CD8-positive, alpha-beta memory T cell (primary cell): ENCODE measurements at regions not wholly inside any gene's neighbourhood (a gene's known extent, or its start where the extent isn't known, plus 50 kb on each side); places are given as distances from the start of the nearest gene placed in this dataset.

ENCODE experiments used
- CTCF ChIA-PET: fragments of 350-600 bp; sonication (Branson Sonifier 250); formaldehyde crosslinking; loops from one replicate; lab custom pipeline; 2021; ENCODE audit warnings: antibody characterized with exemption; lab: Charles Lee
- POLR2A ChIA-PET: fragments of 350-600 bp; sonication (Branson Sonifier 250); formaldehyde crosslinking; loops from one replicate; lab custom pipeline; 2021; ENCODE audit warnings: antibody characterized with exemption; lab: Charles Lee
- DNase-seq, 5 donors: peaks; one replicate each; pipeline versions ENCODE4 v3.0.0 to v3.0.0-alpha.2; 2020 to 2022; ENCODE audit warnings: mixed read lengths in 1 of 5
- H3K27ac ChIP-seq: one replicate; pipeline ENCODE4 v1.7.0; 2013; ENCODE audit warnings: low read depth, mild to moderate bottlenecking, low read length, moderate library complexity
- H3K27me3 ChIP-seq: 2 replicates; pipeline ENCODE4 v1.7.0; 2013; ENCODE audit warnings: low read length, mild to moderate bottlenecking; ENCODE audit not compliant: insufficient read depth, poor library complexity, severe bottlenecking
- H3K36me3 ChIP-seq: 2 replicates; pipeline ENCODE4 v1.7.0; 2013; ENCODE audit warnings: mild to moderate bottlenecking, low read length, moderate library complexity; ENCODE audit not compliant: insufficient read depth
- H3K4me1 ChIP-seq: 2 replicates; pipeline ENCODE4 v1.7.0; 2013; ENCODE audit warnings: mild to moderate bottlenecking, low read length, moderate library complexity; ENCODE audit not compliant: insufficient read depth
- H3K4me3 ChIP-seq: 2 replicates; pipeline ENCODE4 v1.7.0; 2013; ENCODE audit warnings: mild to moderate bottlenecking, low read length
- H3K9me3 ChIP-seq: 2 replicates; pipeline ENCODE4 v1.7.0; 2013; ENCODE audit warnings: mild to moderate bottlenecking, low read length
- H3K27ac Mint-ChIP-seq, 8 donors: one replicate each; pipeline ENCODE4 v1.8.0; 2020 to 2021; ENCODE audit warnings: mixed read lengths in 8 of 8, mild to moderate bottlenecking in 6 of 8, inconsistent platforms in 3 of 8, moderate library complexity in 3 of 8
- H3K27me3 Mint-ChIP-seq, 2 donors: one replicate each; pipeline ENCODE4 v1.8.0; 2020 to 2021; ENCODE audit warnings: mixed read lengths in 2 of 2, mild to moderate bottlenecking in 1 of 2, moderate library complexity in 1 of 2
- H3K36me3 Mint-ChIP-seq, 3 donors: one replicate each; pipeline ENCODE4 v1.8.0; 2020 to 2021; ENCODE audit warnings: mixed read lengths in 3 of 3, inconsistent platforms in 1 of 3, mild to moderate bottlenecking in 1 of 3
- H3K4me1 Mint-ChIP-seq, 3 donors: one replicate each; pipeline ENCODE4 v1.8.0; 2020 to 2021; ENCODE audit warnings: mixed read lengths in 3 of 3, inconsistent platforms in 1 of 3, mild to moderate bottlenecking in 1 of 3
- H3K4me3 Mint-ChIP-seq, 7 donors: one replicate each; pipeline ENCODE4 v1.8.0; 2020 to 2021; ENCODE audit warnings: mixed read lengths in 7 of 7, mild to moderate bottlenecking in 6 of 7, moderate library complexity in 4 of 7, inconsistent platforms in 2 of 7
- H3K9me3 Mint-ChIP-seq, 5 donors: one replicate each; pipeline ENCODE4 v1.8.0; 2020 to 2022; ENCODE audit warnings: mixed read lengths in 5 of 5, mild to moderate bottlenecking in 3 of 5, moderate library complexity in 2 of 5, inconsistent platforms in 1 of 5

GRCh38 chr15:97688886-97689285, 271.6 kb upstream of the ARRDC4 start:
- Histone ChIP-seq H3K27ac (no peak overlapping the region), H3K4me1 (no peaks in the 10 kb centered on the region), H3K9me3 (no peaks in the 10 kb centered on the region), H3K27me3 (no peaks in the 10 kb centered on the region), H3K4me3 (no peak overlapping the region), H3K36me3 (no peaks in the 10 kb centered on the region)
- POLR2A ChIA-PET, result no interaction called here
- H3K36me3 Mint-ChIP-seq, result no peaks in the 10 kb centered on the region
- H3K27ac Mint-ChIP-seq, result no peak overlapping the region
- H3K9me3 Mint-ChIP-seq, result peaks cover 0 to 12% (median 6%) of the 10 kb centered on the region in 5 donors
- no peaks in the 10 kb centered on the region for H3K4me1 Mint-ChIP-seq
- CTCF ChIA-PET, result no interaction called here
- H3K4me3 Mint-ChIP-seq, result no peak overlapping the region
- no peak for DNase-seq
- H3K27me3 Mint-ChIP-seq, result no peaks in the 10 kb centered on the region

- ChIA-PET POLR2A (no interaction called here), CTCF (no interaction called here)
- H3K36me3 ChIP-seq, result no peaks in the 10 kb centered on the region
- H3K27me3 ChIP-seq, result no peaks in the 10 kb centered on the region
- no peaks in the 10 kb centered on the region for H3K27me3 Mint-ChIP-seq
- no peaks in the 10 kb centered on the region for H3K4me1 ChIP-seq
- H3K4me1 Mint-ChIP-seq, result no peaks in the 10 kb centered on the region
- H3K9me3 ChIP-seq, result no peaks in the 10 kb centered on the region
- no peak overlapping the region for H3K4me3 Mint-ChIP-seq
- no peak overlapping the region for H3K4me3 ChIP-seq
- H3K27ac ChIP-seq, result no peak overlapping the region
- no peaks in the 10 kb centered on the region for H3K36me3 Mint-ChIP-seq
- no peak overlapping the region for H3K27ac Mint-ChIP-seq
- no peak for DNase-seq
- peaks cover 0 to 10% (median 6%) of the 10 kb centered on the region in 5 donors for H3K9me3 Mint-ChIP-seq
These were observed 269.4 kb upstream of the ARRDC4 start for GRCh38 chr15:97691078-97691477.

GRCh38 chr15:97691799-97692198, 268.7 kb upstream of the ARRDC4 start:
- H3K4me3 Mint-ChIP-seq, result no peak overlapping the region
- CTCF ChIA-PET, result no interaction called here

GRCh38 chr15:97692301-97693015, 268.0 kb upstream of the ARRDC4 start:
- CTCF ChIA-PET, result no interaction called here
- no peaks in the 10 kb centered on the region for H3K27me3 ChIP-seq
- no peak overlapping the region for H3K4me3 Mint-ChIP-seq

More at GRCh38 chr15:97691799-97692198, 268.7 kb upstream of the ARRDC4 start:
- Mint-ChIP-seq H3K9me3 (peaks cover 0 to 13% (median 4%) of the 10 kb centered on the region in 5 donors), H3K36me3 (no peaks in the 10 kb centered on the region), H3K27me3 (no peaks in the 10 kb centered on the region), H3K27ac (no peak overlapping the region), H3K4me1 (no peaks in the 10 kb centered on the region)
- no peak for DNase-seq
- H3K4me1 ChIP-seq, result no peaks in the 10 kb centered on the region
- H3K27me3 ChIP-seq, result no peaks in the 10 kb centered on the region
- no peaks in the 10 kb centered on the region for H3K9me3 ChIP-seq
- H3K36me3 ChIP-seq, result no peaks in the 10 kb centered on the region
- no peak overlapping the region for H3K4me3 ChIP-seq
- POLR2A ChIA-PET, result no interaction called here
- H3K27ac ChIP-seq, result no peak overlapping the region

GRCh38 chr15:97694456-97694855, 266.0 kb upstream of the ARRDC4 start:
- H3K4me1 Mint-ChIP-seq, result no peaks in the 10 kb centered on the region
- ChIA-PET CTCF (no interaction called here), POLR2A (no interaction called here)
- no peak for DNase-seq
- H3K4me1 ChIP-seq, result no peaks in the 10 kb centered on the region
- H3K4me3 Mint-ChIP-seq, result no peak overlapping the region
- no peaks in the 10 kb centered on the region for H3K9me3 ChIP-seq
- peaks cover 0 to 14% (median 4%) of the 10 kb centered on the region in 5 donors for H3K9me3 Mint-ChIP-seq
- H3K27ac ChIP-seq, result no peak overlapping the region
- no peaks in the 10 kb centered on the region for H3K36me3 Mint-ChIP-seq
- no peaks in the 10 kb centered on the region for H3K36me3 ChIP-seq
- H3K27ac Mint-ChIP-seq, result no peak overlapping the region
- H3K27me3 ChIP-seq, result no peaks in the 10 kb centered on the region
- H3K4me3 ChIP-seq, result no peak overlapping the region
- H3K27me3 Mint-ChIP-seq, result no peaks in the 10 kb centered on the region

More at GRCh38 chr15:97692301-97693015, 268.0 kb upstream of the ARRDC4 start:
- no peak overlapping the region for H3K27ac Mint-ChIP-seq
- Histone ChIP-seq H3K4me3 (no peak overlapping the region), H3K9me3 (no peaks in the 10 kb centered on the region), H3K4me1 (no peaks in the 10 kb centered on the region), H3K27ac (no peak overlapping the region), H3K36me3 (no peaks in the 10 kb centered on the region)
- no peak for DNase-seq
- H3K36me3 Mint-ChIP-seq, result no peaks in the 10 kb centered on the region
- no peaks in the 10 kb centered on the region for H3K27me3 Mint-ChIP-seq
- H3K9me3 Mint-ChIP-seq, result peaks cover 0 to 13% (median 6%) of the 10 kb centered on the region in 5 donors
- H3K4me1 Mint-ChIP-seq, result no peaks in the 10 kb centered on the region
- POLR2A ChIA-PET, result no interaction called here

- H3K4me1 Mint-ChIP-seq, result no peaks in the 10 kb centered on the region
- Histone ChIP-seq H3K27me3 (no peaks in the 10 kb centered on the region), H3K9me3 (no peaks in the 10 kb centered on the region), H3K36me3 (no peaks in the 10 kb centered on the region), H3K27ac (no peak overlapping the region), H3K4me3 (no peak overlapping the region), H3K4me1 (no peaks in the 10 kb centered on the region)
- no peaks in the 10 kb centered on the region for H3K27me3 Mint-ChIP-seq
- ChIA-PET POLR2A (no interaction called here), CTCF (no interaction called here)
- no peaks in the 10 kb centered on the region for H3K36me3 Mint-ChIP-seq
- no peak for DNase-seq
- H3K27ac Mint-ChIP-seq, result no peak overlapping the region
- no peak overlapping the region for H3K4me3 Mint-ChIP-seq
- peaks cover 0 to 5% (median 3%) of the 10 kb centered on the region in 5 donors for H3K9me3 Mint-ChIP-seq
These were observed 257.1 kb upstream of the ARRDC4 start for GRCh38 chr15:97703400-97703799.

- H3K9me3 Mint-ChIP-seq, result peaks cover 4 to 16% (median 5%) of the 10 kb centered on the region in 5 donors
- no peak overlapping the region for H3K27ac Mint-ChIP-seq
- no peaks in the 10 kb centered on the region for H3K4me1 Mint-ChIP-seq
- ChIA-PET POLR2A (no interaction called here), CTCF (no interaction called here)
- Histone ChIP-seq H3K27me3 (no peaks in the 10 kb centered on the region), H3K4me3 (no peak overlapping the region), H3K9me3 (no peaks in the 10 kb centered on the region), H3K4me1 (no peaks in the 10 kb centered on the region), H3K36me3 (no peaks in the 10 kb centered on the region), H3K27ac (no peak overlapping the region)
- no peaks in the 10 kb centered on the region for H3K27me3 Mint-ChIP-seq
- H3K4me3 Mint-ChIP-seq, result no peak overlapping the region
- H3K36me3 Mint-ChIP-seq, result no peaks in the 10 kb centered on the region
- DNase-seq, result no peak
These were observed 254.4 kb upstream of the ARRDC4 start for GRCh38 chr15:97706059-97706458.

- no peak overlapping the region for H3K4me3 ChIP-seq
- ChIA-PET POLR2A (no interaction called here), CTCF (no interaction called here)
- H3K4me1 ChIP-seq, result no peaks in the 10 kb centered on the region
- Mint-ChIP-seq H3K9me3 (peaks cover 2 to 16% (median 4%) of the 10 kb centered on the region in 5 donors), H3K27ac (no peak overlapping the region), H3K4me1 (no peaks in the 10 kb centered on the region), H3K4me3 (no peak overlapping the region), H3K27me3 (no peaks in the 10 kb centered on the region), H3K36me3 (no peaks in the 10 kb centered on the region)
- no peaks in the 10 kb centered on the region for H3K36me3 ChIP-seq
- H3K27ac ChIP-seq, result no peak overlapping the region
- no peak for DNase-seq
- H3K27me3 ChIP-seq, result no peaks in the 10 kb centered on the region
- no peaks in the 10 kb centered on the region for H3K9me3 ChIP-seq
These were observed 252.3 kb upstream of the ARRDC4 start for GRCh38 chr15:97708252-97708651.
